ENCODE measurements at regions not wholly inside any gene's neighbourhood (a gene's known extent, or its start where the extent isn't known, plus 50 kb on each side); places are given as distances from the start of the nearest gene placed in this dataset.

- H3K4me2 ChIP-seq (ENCODE audit: low read depth, low read length), result 0 out of 2 replicates have a peak overlapping the region, but pooled peaks have one; percentile 98
- peak overlapping the region; percentile 10 for H2AFZ ChIP-seq (ENCODE audit: low read length)
- WGBS (ENCODE audit: low lambda C conversion rate), result 81% methylated on average over 10 of the region's 10 CpGs
- FAIRE-seq (no peak), DNase-seq (ENCODE audit: low spot score) (no peak), ATAC-seq (no peak)
- peaks cover 0 to 21% of the 10 kb centered on the region in 2 experiments; a peak in 3 of 5 replicates for H3K27me3 ChIP-seq (ENCODE audit: control insufficient read depth in 1 of 2, insufficient read depth in 2 of 2, low read length in 2 of 2)
- H4K20me1 ChIP-seq (ENCODE audit: insufficient read depth, low read length), result no peaks in the 10 kb centered on the region
- H3K79me2 ChIP-seq (ENCODE audit: insufficient read depth, low read length), result no peaks in the 10 kb centered on the region
- peaks cover 31% of the 10 kb centered on the region for H3K4me1 ChIP-seq (ENCODE audit: insufficient read depth, low read length)
- intact Hi-C loops (cut with micrococcal nuclease; ENCODE audit: unreplicated experiment), result loop anchor here (2.0 to 10.0 kb wide), 3 partner anchors 1035 to 1282 kb away; partner anchors contain the start of gene JARID2
- no peak overlapping the region for H3K4me3 ChIP-seq (replicated peaks in 1 of 3; ENCODE audit: insufficient read depth in 1 of 3, low read depth in 2 of 3, low read length in 3 of 3)
- CTCF ChIA-PET (ENCODE audit: low intra/inter-chr PET ratio, low total read pairs), result interaction anchor here (2.0 kb wide), 1 partner anchor 501 kb away, joined by 7 read pairs; no protein-coding TSS in a partner anchor
- H3K9ac ChIP-seq (ENCODE audit: insufficient read depth, low read depth, low read length), result no peak overlapping the region
- no peaks in the 10 kb centered on the region for H3K36me3 ChIP-seq (replicated peaks in 1 of 2; ENCODE audit: control insufficient read depth in 1 of 2, insufficient read depth in 2 of 2, low read length in 2 of 2)
- TF ChIP-seq REST (IDR thresholded peaks at IDR 0.05; ENCODE audit: borderline replicate concordance in 1 of 2, low read depth in 1 of 2, low read length in 2 of 2) (no peak), MEIS1 (CRISPR knock-in tag; IDR thresholded peaks at IDR 0.05; ENCODE audit: borderline replicate concordance) (0 out of 2 replicates have a peak, but pooled peaks have one; percentile 12)
- POLR2A ChIA-PET, result no interaction called here
- in situ Hi-C loops (cut with HindIII; ENCODE audit: extremely low pct_ligation_motif_present, low pct_unique_long_range_greater_than_20kb), result loop anchor here (10.0 to 25.0 kb wide), 4 partner anchors 1027 to 1402 kb away; partner anchors contain the start of gene JARID2
- H3K9me3 ChIP-seq (ENCODE audit: low read length), result no peaks in the 10 kb centered on the region
- BruUV-seq (replicated peaks), result no TSS peak
- no peak overlapping the region for H3K27ac ChIP-seq (ENCODE audit: extremely low read length, insufficient read depth, low read length)
Measured at GRCh38 chr6:14210077-14210476, 92.5 kb downstream of the CD83 start.

Measured in HepG2 (cell line).